Muscle layer of duodenum (tissue), 2 donors: ENCODE measurements at regions not wholly inside any gene's neighbourhood (a gene's known extent, or its start where the extent isn't known, plus 50 kb on each side); places are given as distances from the start of the nearest gene placed in this dataset.

ENCODE experiments used
- H3K27ac ChIP-seq: one replicate; pipeline ENCODE4 v1.7.0; 2013; ENCODE audit warnings: mild to moderate bottlenecking, low read length
- H3K27me3 ChIP-seq: one replicate; pipeline ENCODE4 v1.7.0; 2013; ENCODE audit warnings: low read depth, mild to moderate bottlenecking, control low read depth, low read length
- H3K36me3 ChIP-seq, 2 donors: one replicate each; pipeline ENCODE4 v1.7.0; 2013; ENCODE audit warnings: low read length in 2 of 2, control low read depth in 1 of 2, mild to moderate bottlenecking in 1 of 2; ENCODE audit not compliant: insufficient read depth in 2 of 2, control insufficient read depth in 1 of 2
- H3K4me1 ChIP-seq, 2 donors: one replicate each; pipeline ENCODE4 v1.7.0; 2013; ENCODE audit warnings: low read length in 2 of 2, mild to moderate bottlenecking in 2 of 2, control low read depth in 1 of 2, moderate library complexity in 1 of 2; ENCODE audit not compliant: insufficient read depth in 2 of 2, control insufficient read depth in 1 of 2
- H3K4me3 ChIP-seq, 2 donors: one replicate each; pipeline ENCODE4 v1.7.0; 2013; ENCODE audit warnings: low read length in 2 of 2, low read depth in 1 of 2, mild to moderate bottlenecking in 1 of 2
- H3K9me3 ChIP-seq, 2 donors: one replicate each; pipeline ENCODE4 v1.7.0; 2013; ENCODE audit warnings: low read length in 2 of 2, control low read depth in 1 of 2, mild to moderate bottlenecking in 1 of 2; ENCODE audit not compliant: control insufficient read depth in 1 of 2
- donor health status: healthy.

- no peaks in the 10 kb centered on the region for H3K27me3 ChIP-seq
- no peaks in the 10 kb centered on the region for H3K36me3 ChIP-seq
- no peak overlapping the region for H3K27ac ChIP-seq
- H3K4me1 ChIP-seq, result no peaks in the 10 kb centered on the region
- H3K9me3 ChIP-seq, result no peaks in the 10 kb centered on the region
- no peak overlapping the region for H3K4me3 ChIP-seq
Observed at GRCh38 chr4:155616117-155616516, 50.5 kb upstream of the GUCY1A1 start.

- Histone ChIP-seq H3K36me3 (no peaks in the 10 kb centered on the region), H3K4me1 (no peaks in the 10 kb centered on the region), H3K9me3 (no peaks in the 10 kb centered on the region), H3K4me3 (no peak overlapping the region), H3K27me3 (no peaks in the 10 kb centered on the region), H3K27ac (no peak overlapping the region)
Observed at GRCh38 chr4:155615081-155615887, 51.4 kb upstream of the GUCY1A1 start.

GRCh38 chr4:155614111-155614762 is 52.4 kb upstream of the GUCY1A1 start:
- no peak overlapping the region for H3K27ac ChIP-seq
- no peaks in the 10 kb centered on the region for H3K4me1 ChIP-seq
- H3K36me3 ChIP-seq, result no peaks in the 10 kb centered on the region
- H3K27me3 ChIP-seq, result no peaks in the 10 kb centered on the region
- no peaks in the 10 kb centered on the region for H3K9me3 ChIP-seq
- H3K4me3 ChIP-seq, result no peak overlapping the region

GRCh38 chr4:155612074-155612473 is 54.6 kb upstream of the GUCY1A1 start:
- no peaks in the 10 kb centered on the region for H3K36me3 ChIP-seq
- no peak overlapping the region for H3K27ac ChIP-seq
- no peaks in the 10 kb centered on the region for H3K9me3 ChIP-seq

GRCh38 chr4:155611501-155611900 is 55.1 kb upstream of the GUCY1A1 start:
- Histone ChIP-seq H3K27ac (no peak overlapping the region), H3K36me3 (no peaks in the 10 kb centered on the region), H3K4me3 (no peak overlapping the region), H3K4me1 (no peaks in the 10 kb centered on the region), H3K27me3 (no peaks in the 10 kb centered on the region), H3K9me3 (no peaks in the 10 kb centered on the region)

More at GRCh38 chr4:155612074-155612473, 54.6 kb upstream of the GUCY1A1 start:
- Histone ChIP-seq H3K4me3 (no peak overlapping the region), H3K27me3 (no peaks in the 10 kb centered on the region), H3K4me1 (no peaks in the 10 kb centered on the region)

- H3K9me3 ChIP-seq, result no peaks in the 10 kb centered on the region
Observed at GRCh38 chr4:155610143-155610542, 56.5 kb upstream of the GUCY1A1 start.

GRCh38 chr4:155609455-155610059 is 57.1 kb upstream of the GUCY1A1 start:
- H3K9me3 ChIP-seq, result no peaks in the 10 kb centered on the region
- no peak overlapping the region for H3K4me3 ChIP-seq
- H3K4me1 ChIP-seq, result no peaks in the 10 kb centered on the region
- no peaks in the 10 kb centered on the region for H3K36me3 ChIP-seq
- H3K27me3 ChIP-seq, result no peaks in the 10 kb centered on the region
- no peak overlapping the region for H3K27ac ChIP-seq

More at GRCh38 chr4:155610143-155610542, 56.5 kb upstream of the GUCY1A1 start:
- Histone ChIP-seq H3K27me3 (no peaks in the 10 kb centered on the region), H3K4me3 (no peak overlapping the region), H3K27ac (no peak overlapping the region), H3K36me3 (no peaks in the 10 kb centered on the region), H3K4me1 (no peaks in the 10 kb centered on the region)

- H3K27ac ChIP-seq, result no peak overlapping the region
Observed at GRCh38 chr4:155608225-155608885, 58.3 kb upstream of the GUCY1A1 start.

GRCh38 chr4:155607481-155607880 is 59.2 kb upstream of the GUCY1A1 start:
- Histone ChIP-seq H3K4me1 (no peaks in the 10 kb centered on the region), H3K27me3 (no peaks in the 10 kb centered on the region), H3K9me3 (no peaks in the 10 kb centered on the region), H3K4me3 (no peak overlapping the region), H3K27ac (no peak overlapping the region), H3K36me3 (no peaks in the 10 kb centered on the region)

More at GRCh38 chr4:155608225-155608885, 58.3 kb upstream of the GUCY1A1 start:
- no peaks in the 10 kb centered on the region for H3K27me3 ChIP-seq
- H3K36me3 ChIP-seq, result no peaks in the 10 kb centered on the region
- H3K4me3 ChIP-seq, result no peak overlapping the region
- no peaks in the 10 kb centered on the region for H3K4me1 ChIP-seq
- H3K9me3 ChIP-seq, result no peaks in the 10 kb centered on the region

GRCh38 chr4:155604718-155605626 is 61.7 kb upstream of the GUCY1A1 start:
- H3K9me3 ChIP-seq, result no peaks in the 10 kb centered on the region
- no peaks in the 10 kb centered on the region for H3K36me3 ChIP-seq
- no peak overlapping the region for H3K4me3 ChIP-seq
- no peaks in the 10 kb centered on the region for H3K4me1 ChIP-seq
- H3K27me3 ChIP-seq, result no peaks in the 10 kb centered on the region
- H3K27ac ChIP-seq, result no peak overlapping the region
